ENCODE measurements at regions not wholly inside any gene's neighbourhood (a gene's known extent, or its start where the extent isn't known, plus 50 kb on each side); places are given as distances from the start of the nearest gene placed in this dataset.
"Not testable (repeated sequence)": the region's sequence is repeated elsewhere in the genome, so short reads cannot be mapped to it uniquely, and the experiment has no call there.

DNA sequence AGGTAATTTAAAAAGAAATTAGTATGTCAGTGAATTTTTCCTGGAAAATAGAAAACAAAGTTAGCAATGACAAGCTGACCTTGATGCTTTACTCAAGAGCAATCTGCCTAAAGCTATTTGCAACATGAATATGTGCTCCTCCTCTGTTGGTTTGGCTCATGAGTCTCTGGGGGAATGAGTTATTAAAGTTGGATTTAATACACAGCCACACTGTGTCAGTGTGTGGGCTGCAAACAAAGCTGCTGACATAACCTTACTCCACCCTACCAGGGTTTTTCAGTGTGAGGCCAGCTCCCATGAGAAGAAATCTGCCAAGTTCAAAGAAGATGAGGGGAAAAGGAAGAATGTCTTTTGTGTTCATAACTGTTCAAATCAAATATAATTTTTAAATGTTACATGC lies 280.5 kb downstream of the TLL1 start:
- no peak for DNase-seq

DNA sequence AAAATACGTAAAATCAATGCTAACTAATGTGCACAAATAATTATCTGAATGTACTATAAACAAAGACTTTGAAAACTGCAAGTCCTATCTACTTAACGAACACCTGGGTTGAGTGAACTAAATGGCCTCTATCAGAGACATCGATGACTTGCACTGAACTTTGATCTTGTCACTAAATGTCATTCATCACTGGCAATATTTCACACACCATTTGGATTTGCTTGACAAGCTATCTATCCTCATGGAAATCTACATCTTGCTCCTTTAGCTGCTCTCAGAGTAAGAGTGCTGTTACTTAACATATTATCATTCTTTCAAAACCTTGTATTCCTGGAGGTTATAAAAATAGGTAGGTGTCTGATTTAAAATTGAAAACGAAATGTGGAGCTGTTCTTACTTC lies 289.3 kb downstream of the TLL1 start:
- DNase-seq: no peak

DNA sequence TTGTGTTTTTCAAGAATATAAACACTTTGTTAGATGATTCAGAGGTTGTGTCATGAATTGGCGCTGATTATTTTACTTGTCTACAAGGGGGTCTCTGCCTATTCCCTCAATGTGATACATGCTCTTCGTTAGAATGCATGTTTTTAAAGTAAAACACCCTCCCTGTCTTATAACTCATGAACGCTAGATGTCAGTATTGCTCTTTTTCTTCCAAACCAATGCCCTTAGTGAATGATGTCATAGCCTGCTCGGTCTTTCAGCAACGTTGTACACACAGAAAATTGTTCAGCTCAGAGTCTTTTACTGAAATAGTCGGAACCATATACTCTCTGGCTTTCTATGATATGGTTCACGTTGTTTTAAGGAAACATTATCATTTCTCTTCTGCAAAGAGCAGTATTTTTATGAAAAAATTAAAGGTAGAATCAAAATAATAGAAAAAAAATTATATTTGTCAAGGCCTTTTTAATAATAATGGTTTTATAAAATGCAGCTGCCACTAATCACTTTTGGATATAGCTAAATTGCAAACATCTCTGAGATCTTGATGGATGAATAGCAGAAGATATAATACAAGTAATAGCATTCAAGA lies 292.9 kb downstream of the TLL1 start:
- DNase-seq: peak; percentile 49 to 56

DNA sequence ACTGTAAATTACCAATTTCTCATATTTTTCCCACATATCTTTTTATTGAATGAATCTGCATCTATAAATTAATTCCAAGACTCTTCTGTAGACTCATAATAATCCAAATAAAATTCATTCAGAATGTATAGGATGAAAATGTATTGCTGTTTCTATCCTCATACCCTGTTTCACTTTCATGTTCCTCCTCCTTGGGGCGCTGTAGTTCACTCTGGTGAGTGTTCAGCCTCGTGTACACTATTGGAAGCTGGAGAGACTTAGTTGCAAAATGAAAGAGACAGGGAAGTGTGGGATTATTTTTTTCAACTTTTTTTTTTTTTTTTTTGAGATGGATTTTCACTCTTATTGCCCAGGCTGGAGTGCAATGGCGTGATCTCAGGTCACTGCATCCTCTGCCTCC lies 296.1 kb downstream of the TLL1 start:
- no peak for DNase-seq

- DNase-seq: no peak
Observed at GRCh38 chr4:166172619-166173018, 299.6 kb downstream of the TLL1 start.

GRCh38 chr4:166174717-166175490 lies 301.9 kb downstream of the TLL1 start:
- DNase-seq: no peak

DNA sequence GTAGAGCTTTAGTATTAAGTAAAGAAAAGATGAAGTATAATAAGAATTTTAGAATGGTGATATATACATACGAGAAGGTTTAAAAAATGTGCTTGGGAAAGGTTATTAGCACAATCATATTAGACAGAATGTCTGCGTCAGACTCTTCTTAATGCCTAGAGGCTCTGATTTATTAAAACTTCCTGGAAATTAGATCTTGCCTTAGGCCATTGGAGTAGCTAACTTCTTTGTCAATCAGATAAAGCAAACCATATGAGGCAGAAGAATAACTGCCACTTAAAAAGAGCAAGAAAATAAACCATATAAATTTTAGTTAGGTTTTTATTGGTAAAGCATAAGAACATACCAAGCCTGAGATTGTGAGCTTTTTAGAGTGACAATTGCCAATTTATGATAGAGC lies 309.1 kb downstream of the TLL1 start:
- no peak for DNase-seq

DNA sequence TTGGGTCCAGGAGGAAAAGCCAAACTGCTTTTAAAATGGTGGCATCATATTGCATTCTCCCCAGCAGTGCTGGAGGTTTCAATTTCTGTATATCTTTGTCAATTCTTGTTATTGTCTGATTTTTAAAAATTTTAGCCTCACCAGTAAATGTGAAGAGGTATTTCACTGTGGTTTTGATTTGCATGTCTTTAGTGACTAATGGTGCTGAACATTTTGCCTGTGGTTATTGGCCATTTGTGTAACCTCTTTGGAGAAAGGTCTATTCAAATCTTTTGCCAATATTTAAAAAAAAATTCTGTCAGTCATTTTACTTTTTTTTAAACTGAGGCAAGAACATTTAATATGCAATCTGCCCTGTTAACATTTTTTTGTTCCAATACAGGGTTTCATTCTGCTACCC lies 322.1 kb downstream of the TLL1 start:
- DNase-seq: no peak

GRCh38 chr4:166197166-166197565 lies 324.1 kb downstream of the TLL1 start:
- no peak for DNase-seq

- DNase-seq: no peak
Observed at GRCh38 chr4:166198041-166198440, 325.0 kb downstream of the TLL1 start.

DNA sequence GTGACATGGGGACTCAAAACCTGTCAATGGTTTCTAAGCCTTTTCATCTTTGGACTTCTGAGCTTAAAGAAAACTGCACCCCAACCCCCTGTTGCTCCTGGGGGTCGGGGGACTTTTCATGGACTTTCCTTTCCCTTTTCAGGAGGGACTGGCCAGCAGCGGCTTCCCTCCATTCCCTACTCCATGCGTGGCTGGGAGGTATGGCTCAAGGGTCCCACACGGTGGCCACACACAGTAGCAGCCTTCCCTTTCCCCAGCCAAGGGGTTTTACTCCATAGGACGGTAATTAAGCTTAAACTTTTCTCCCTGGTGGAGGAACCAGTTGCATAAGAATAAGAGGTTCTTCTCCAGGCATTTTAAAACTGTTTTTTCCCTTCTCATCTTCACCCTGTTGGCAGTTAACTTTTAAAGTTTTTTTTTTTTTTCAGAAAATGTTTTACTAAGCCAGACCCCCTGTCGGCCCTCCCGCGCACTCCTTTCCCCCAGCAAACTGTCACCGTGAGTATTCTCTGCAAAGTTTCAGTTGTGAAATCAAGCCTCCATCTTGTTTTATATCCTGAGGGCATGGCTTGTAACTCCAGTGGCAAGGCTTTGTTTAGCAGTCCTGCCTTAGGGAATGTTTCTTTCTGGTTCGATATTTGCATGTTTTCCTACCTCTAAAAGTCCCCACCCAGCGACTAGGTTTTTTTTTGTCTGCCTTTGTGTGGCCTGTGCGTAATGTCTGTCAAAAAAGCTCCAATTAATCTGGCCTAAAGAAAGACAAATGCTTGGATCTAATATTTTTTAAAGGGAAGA lies 325.7 kb downstream of the TLL1 start:
- DNase-seq: no peak

DNA sequence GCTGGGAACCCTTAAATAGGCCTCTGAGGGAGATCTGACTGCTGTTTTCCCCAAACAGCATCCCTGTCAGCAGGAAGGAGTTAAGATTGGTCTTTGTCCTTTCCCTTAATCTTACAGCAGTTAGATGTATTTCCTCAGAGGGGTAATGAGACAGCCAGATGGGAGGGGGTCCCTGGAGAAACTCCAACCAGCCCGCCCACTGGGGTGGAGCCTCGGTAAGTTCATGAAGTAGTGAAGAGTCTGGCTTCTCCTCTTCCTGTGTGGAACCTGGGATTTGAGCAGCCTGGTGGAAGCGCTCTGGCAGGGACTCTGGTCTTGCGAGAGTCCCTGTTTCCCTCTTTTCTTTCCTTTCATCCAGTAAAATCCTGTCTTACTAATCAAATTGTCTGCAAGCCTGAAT lies 330.0 kb downstream of the TLL1 start:
- DNase-seq: no peak

- DNase-seq: not testable (repeated sequence)
Observed at GRCh38 chr4:166212326-166212725, 339.3 kb downstream of the TLL1 start.

GRCh38 chr4:166222271-166222670 lies 349.2 kb downstream of the TLL1 start:
- DNase-seq: no peak

DNA sequence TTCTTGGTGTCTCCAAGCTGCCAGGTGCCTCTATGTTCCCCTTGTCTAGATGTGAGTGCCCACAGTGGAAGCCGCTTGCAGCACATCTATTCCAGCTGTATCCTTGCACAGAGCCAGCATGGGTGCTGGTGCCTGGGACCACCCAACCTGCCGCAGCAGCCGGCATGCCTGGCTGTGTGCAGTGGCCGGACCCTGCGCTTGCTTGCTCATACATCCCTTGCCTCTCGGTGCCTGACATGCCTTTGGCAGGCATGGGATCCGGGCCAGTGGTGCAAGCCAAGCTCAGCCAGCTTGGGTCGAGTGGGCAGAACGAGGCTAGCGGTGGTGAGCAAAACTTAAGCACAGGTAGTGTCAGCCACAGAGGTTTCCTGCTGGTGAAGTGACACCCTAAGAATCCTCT lies 355.1 kb downstream of the TLL1 start:
- no peak for DNase-seq

- no peak for DNase-seq
Observed at GRCh38 chr4:166229799-166230198, 356.8 kb downstream of the TLL1 start.

GRCh38 chr4:166230841-166231240 lies 357.8 kb downstream of the TLL1 start:
- no peak for DNase-seq

GRCh38 chr4:166239354-166239753 lies 366.3 kb downstream of the TLL1 start:
- DNase-seq: no peak

- DNase-seq: no peak
Observed at GRCh38 chr4:166252487-166253402, 379.7 kb downstream of the TLL1 start.

- DNase-seq: no peak
Observed at GRCh38 chr4:166257276-166257675, 384.2 kb downstream of the TLL1 start.

- DNase-seq: no peak
Observed at GRCh38 chr4:166257891-166258290, 384.9 kb downstream of the TLL1 start.

- DNase-seq: no peak
Observed at GRCh38 chr4:166259081-166259480, 386.0 kb downstream of the TLL1 start.
